K562 (cell line): ENCODE measurements at regions not wholly inside any gene's neighbourhood (a gene's known extent, or its start where the extent isn't known, plus 50 kb on each side); places are given as distances from the start of the nearest gene placed in this dataset.

ENCODE experiments used
- ATAC-seq: fragments of 200-7000 bp; cut with Tn5 transposase; 3 replicates; pipeline ENCODE4 v1.9.1; 2020; ENCODE audit warnings: moderate library complexity
- BruUV-seq: library from RNA; stranded (reverse); fragments of 400-500 nt; replicated peaks from 2 replicates; lab custom pipeline; 2021; lab: Mats Ljungman, UMichigan
- CTCF ChIA-PET: fragments of 300-600 bp; formaldehyde crosslinking; extraction: SDS; loops from one replicate; lab custom pipeline; 2021; ENCODE audit warnings: low intra/inter-chr PET ratio; lab: Yijun Ruan, JAX
- POLR2A ChIA-PET: fragments of 300-600, 350-650 bp; sonication (Branson Sonifier 250); formaldehyde crosslinking; extraction: SDS; loops from one replicate; lab custom pipeline; 2021; ENCODE audit warnings: antibody characterized with exemption, inconsistent platforms; lab: Yijun Ruan, JAX
- DNase-seq, 4 experiments: peaks; one replicate each; pipeline versions ENCODE4 v3.0.0 to v3.0.0-alpha.2; 2011 to 2018; ENCODE audit warnings: low spot score in 3 of 4, mixed read lengths in 3 of 4; ENCODE audit errors: extremely low read depth in 1 of 4
- FAIRE-seq: peaks from 2 replicates; lab custom pipeline; 2011; peaks lifted over from hg19 to GRCh38; lab: Jason Lieb, UNC
- H2AFZ ChIP-seq: 2 replicates; pipeline ENCODE4 v1.6.0; 2011; ENCODE audit warnings: low read depth, low read length, control low read depth, inconsistent platforms
- H3K27ac ChIP-seq: fragments of 200-600 bp; 3 replicates; pipeline ENCODE4 v1.8.0; 2011; ENCODE audit warnings: low read depth, mild to moderate bottlenecking, control low read depth, inconsistent platforms, low read length, moderate library complexity, mixed read lengths; ENCODE audit errors: extremely low read depth
- H3K27me3 ChIP-seq, 2 experiments: fragments of 300-600 bp in 1 of 2; 2 replicates in 1 of 2; 3 replicates in 1 of 2; pipeline versions ENCODE4 v1.6.0 to v1.8.0; 2011; ENCODE audit warnings: inconsistent platforms in 2 of 2, low read length in 2 of 2, mild to moderate bottlenecking in 1 of 2, mixed read lengths in 1 of 2, moderate library complexity in 1 of 2; ENCODE audit not compliant: control insufficient read depth in 2 of 2, insufficient read depth in 2 of 2
- H3K36me3 ChIP-seq: fragments of 300-600 bp; 3 replicates; pipeline ENCODE4 v1.8.0; 2011; ENCODE audit warnings: mild to moderate bottlenecking, low read length, inconsistent platforms; ENCODE audit not compliant: control insufficient read depth, insufficient read depth
- H3K4me1 ChIP-seq, 2 experiments: fragments of 200-600 bp in 1 of 2; replicated peaks in 1 of 2; 2 replicates in 1 of 2; 3 replicates in 1 of 2; pipeline versions ENCODE4 v1.5.1 to v1.8.0; 2011; ENCODE audit warnings: inconsistent platforms in 2 of 2, low read length in 2 of 2, mild to moderate bottlenecking in 1 of 2, mixed read lengths in 1 of 2, moderate library complexity in 1 of 2; ENCODE audit not compliant: control insufficient read depth in 2 of 2, insufficient read depth in 2 of 2
- H3K4me2 ChIP-seq: 2 replicates; pipeline ENCODE4 v1.6.1; 2011; ENCODE audit warnings: low read length, control low read depth, inconsistent platforms, mixed read lengths; ENCODE audit not compliant: insufficient read depth
- H3K4me3 ChIP-seq: fragments of 200-600 bp; sonication (generic), shearing (Covaris generic); 2 replicates; pipeline ENCODE4 v1.5.1; 2016; ENCODE audit warnings: control low read depth, inconsistent platforms
- H3K79me2 ChIP-seq: fragments of 200-600 bp; 3 replicates; pipeline ENCODE4 v1.8.0; 2011; ENCODE audit warnings: low read length, inconsistent platforms; ENCODE audit not compliant: control insufficient read depth, insufficient read depth
- H3K9ac ChIP-seq, 2 experiments: 2 replicates each; pipeline versions ENCODE4 v1.6.0 to v1.6.1; 2011; ENCODE audit warnings: low read depth in 2 of 2, low read length in 2 of 2, control low read depth in 1 of 2, inconsistent platforms in 1 of 2, mild to moderate bottlenecking in 1 of 2, mixed read lengths in 1 of 2; ENCODE audit not compliant: insufficient read depth in 1 of 2
- H3K9me1 ChIP-seq: one replicate; pipeline ENCODE4 v1.6.0; 2011; ENCODE audit warnings: inconsistent platforms, mild to moderate bottlenecking, low read length, moderate library complexity; ENCODE audit not compliant: control insufficient read depth, insufficient read depth
- H3K9me3 ChIP-seq: replicated peaks from 2 replicates; pipeline ENCODE4 v1.5.1; 2011; ENCODE audit warnings: low read depth, low read length, inconsistent platforms; ENCODE audit not compliant: control insufficient read depth, insufficient read depth
- H4K20me1 ChIP-seq: replicated peaks from 2 replicates; pipeline ENCODE4 v1.6.1; 2011; ENCODE audit warnings: low read length, inconsistent platforms, mixed read lengths; ENCODE audit not compliant: control insufficient read depth, insufficient read depth
- HNRNPK ChIP-seq: fragments of 200-400 bp; formaldehyde crosslinking; IDR thresholded peaks from one replicate; pipeline ENCODE4 v1.6.1; 2018; ENCODE audit warnings: mild to moderate bottlenecking, low read depth, low read length; ENCODE audit not compliant: poor library complexity, severe bottlenecking
- ZBED1 ChIP-seq: IDR thresholded peaks from 2 replicates; pipeline ENCODE4 v1.6.1; 2014
- ZNF778 ChIP-seq: fragments of 450-650 bp; formaldehyde crosslinking; IDR thresholded peaks from 2 replicates; pipeline ENCODE4 v1.4.0; 2020; ENCODE audit warnings: mild to moderate bottlenecking, moderate library complexity
- WGBS: fragments of 100-300 bp; shearing (Covaris generic); methylation state at CpG from one replicate; pipeline ENCODE4 v1.1.6; 2016; ENCODE audit warnings: low coverage, mixed read lengths; ENCODE audit not compliant: insufficient coverage; ENCODE audit errors: missing lambda C conversion rate; 5-methylcytosine and 5-hydroxymethylcytosine counted together
- in situ Hi-C: fragments of 300-500 bp; cut with MboI; formaldehyde crosslinking; loops from 4 replicates; pipeline ENCODE4 v1.15.0; 2018; ENCODE audit warnings: inconsistent platforms, mixed read lengths
- intact Hi-C: fragments of 100-400 bp; cut with micrococcal nuclease; formaldehyde crosslinking; loops from 2 replicates; pipeline ENCODE4 v1.14.2; 2022
- TF ChIP-seq, protein P1 (sequence below): fragments of 450-650 bp; IDR thresholded peaks from 2 replicates; pipeline ENCODE4 v1.6.1; 2016
- TF ChIP-seq, protein P2 (sequence below): IDR thresholded peaks from 2 replicates; pipeline ENCODE4 v1.6.1; 2011; ENCODE audit not compliant: insufficient read length; ENCODE audit errors: extremely low read depth
- TF ChIP-seq, protein P3 (sequence below): sonication (generic); formaldehyde crosslinking; IDR thresholded peaks from 2 replicates; pipeline ENCODE4 v1.8.0; 2023; ENCODE audit warnings: mild to moderate bottlenecking, missing genetic modification reagents

DNA sequence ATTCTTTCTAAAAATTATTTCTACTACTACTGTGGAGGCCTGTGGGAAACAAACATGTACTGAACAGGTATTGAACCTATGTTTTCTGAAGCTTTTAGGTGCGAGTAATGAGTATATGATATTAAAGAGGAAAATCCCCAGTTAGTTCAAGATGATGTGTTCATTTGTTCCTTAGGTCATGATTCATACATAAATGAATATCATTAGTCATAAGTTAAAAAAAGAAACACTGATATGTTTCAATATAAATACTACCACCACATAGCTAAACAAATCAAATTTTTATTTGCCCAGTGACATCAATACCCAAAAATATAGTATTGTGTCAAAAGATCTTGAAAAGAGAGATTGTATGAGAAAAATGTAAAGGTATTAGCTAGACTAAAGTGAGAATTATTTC is 210.7 kb upstream of the GNAI1 start:
- Histone ChIP-seq H4K20me1 (no peaks in the 10 kb centered on the region), H3K9me1 (no peaks in the 10 kb centered on the region), H3K27ac (no peak overlapping the region), H3K79me2 (no peaks in the 10 kb centered on the region), H3K9me3 (no peaks in the 10 kb centered on the region), H3K4me3 (no peak overlapping the region), H3K4me2 (no peak overlapping the region), H2AFZ (no peak overlapping the region), H3K27me3 (no peaks in the 10 kb centered on the region), H3K9ac (no peak overlapping the region), H3K4me1 (no peaks in the 10 kb centered on the region), H3K36me3 (no peaks in the 10 kb centered on the region)
- TF ChIP-seq, protein P1, sequence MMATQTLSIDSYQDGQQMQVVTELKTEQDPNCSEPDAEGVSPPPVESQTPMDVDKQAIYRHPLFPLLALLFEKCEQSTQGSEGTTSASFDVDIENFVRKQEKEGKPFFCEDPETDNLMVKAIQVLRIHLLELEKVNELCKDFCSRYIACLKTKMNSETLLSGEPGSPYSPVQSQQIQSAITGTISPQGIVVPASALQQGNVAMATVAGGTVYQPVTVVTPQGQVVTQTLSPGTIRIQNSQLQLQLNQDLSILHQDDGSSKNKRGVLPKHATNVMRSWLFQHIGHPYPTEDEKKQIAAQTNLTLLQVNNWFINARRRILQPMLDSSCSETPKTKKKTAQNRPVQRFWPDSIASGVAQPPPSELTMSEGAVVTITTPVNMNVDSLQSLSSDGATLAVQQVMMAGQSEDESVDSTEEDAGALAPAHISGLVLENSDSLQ, result no peak
- no peak for TF ChIP-seq ZBED1
- TF ChIP-seq HNRNPK, result no peak
- TF ChIP-seq ZNF778 (CRISPR knock-in tag), result no peak
- TF ChIP-seq, protein P2, sequence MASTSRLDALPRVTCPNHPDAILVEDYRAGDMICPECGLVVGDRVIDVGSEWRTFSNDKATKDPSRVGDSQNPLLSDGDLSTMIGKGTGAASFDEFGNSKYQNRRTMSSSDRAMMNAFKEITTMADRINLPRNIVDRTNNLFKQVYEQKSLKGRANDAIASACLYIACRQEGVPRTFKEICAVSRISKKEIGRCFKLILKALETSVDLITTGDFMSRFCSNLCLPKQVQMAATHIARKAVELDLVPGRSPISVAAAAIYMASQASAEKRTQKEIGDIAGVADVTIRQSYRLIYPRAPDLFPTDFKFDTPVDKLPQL, result no peak
- TF ChIP-seq, protein P3, sequence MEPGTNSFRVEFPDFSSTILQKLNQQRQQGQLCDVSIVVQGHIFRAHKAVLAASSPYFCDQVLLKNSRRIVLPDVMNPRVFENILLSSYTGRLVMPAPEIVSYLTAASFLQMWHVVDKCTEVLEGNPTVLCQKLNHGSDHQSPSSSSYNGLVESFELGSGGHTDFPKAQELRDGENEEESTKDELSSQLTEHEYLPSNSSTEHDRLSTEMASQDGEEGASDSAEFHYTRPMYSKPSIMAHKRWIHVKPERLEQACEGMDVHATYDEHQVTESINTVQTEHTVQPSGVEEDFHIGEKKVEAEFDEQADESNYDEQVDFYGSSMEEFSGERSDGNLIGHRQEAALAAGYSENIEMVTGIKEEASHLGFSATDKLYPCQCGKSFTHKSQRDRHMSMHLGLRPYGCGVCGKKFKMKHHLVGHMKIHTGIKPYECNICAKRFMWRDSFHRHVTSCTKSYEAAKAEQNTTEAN (CRISPR knock-in tag), result no peak
- CTCF ChIA-PET, result no interaction called here
- 0% methylated on average over 1 of the region's 1 CpG for WGBS
- FAIRE-seq, result no peak
- POLR2A ChIA-PET, result no interaction called here
- intact Hi-C loops, result no loop called here
- ATAC-seq, result no peak
- no peak for DNase-seq
- in situ Hi-C loops, result no loop called here
- no TSS peak for BruUV-seq
